ENCODE measurements at regions not wholly inside any gene's neighbourhood (a gene's known extent, or its start where the extent isn't known, plus 50 kb on each side); places are given as distances from the start of the nearest gene placed in this dataset.

DNA sequence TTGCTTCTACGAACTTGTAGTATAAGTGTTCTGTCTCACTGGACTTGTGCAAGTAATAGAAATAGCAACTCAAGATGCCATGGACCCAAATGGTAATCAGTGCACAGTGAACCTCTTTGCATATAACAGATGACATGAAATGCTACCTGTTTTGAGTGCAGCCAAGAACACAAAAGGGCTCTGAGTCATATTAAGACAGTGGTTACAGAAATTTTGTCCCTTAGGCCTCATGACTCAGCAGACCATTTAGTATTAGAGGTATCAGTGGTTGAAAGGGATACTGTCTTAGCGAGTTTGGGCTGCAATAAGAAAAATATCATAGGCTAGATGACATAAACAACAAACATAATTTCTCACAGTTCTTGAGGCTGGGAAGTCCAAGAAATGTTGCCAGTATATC lies 502.9 kb upstream of the PCDH10 start:
- WGBS (ENCODE audit: low lambda C conversion rate, missing lambda C conversion rate), result 78% methylated on average over 2 of the region's 2 CpGs
- Histone ChIP-seq H3K4me2 (no peak overlapping the region), H2AFZ (no peak overlapping the region), H3K9me3 (ENCODE audit: low read depth) (no peaks in the 10 kb centered on the region), H3K36me3 (replicated peaks; ENCODE audit: insufficient read depth, low read depth) (no peaks in the 10 kb centered on the region), H4K20me1 (ENCODE audit: insufficient read depth, poor library complexity, severe bottlenecking) (no peaks in the 10 kb centered on the region), H3K27me3 (no peaks in the 10 kb centered on the region), H3K4me3 (no peak overlapping the region), H3K9me2 (replicated peaks; ENCODE audit: insufficient read depth) (no peaks in the 10 kb centered on the region), H3K27ac (no peak overlapping the region), H3K79me2 (no peaks in the 10 kb centered on the region), H3K4me1 (ENCODE audit: insufficient read depth) (no peaks in the 10 kb centered on the region)
- no peak for DNase-seq (ENCODE audit: low spot score)
- TF ChIP-seq EZH2 (IDR thresholded peaks at IDR 0.05; ENCODE audit: borderline replicate concordance), result no peak
- TF ChIP-seq, protein P1, sequence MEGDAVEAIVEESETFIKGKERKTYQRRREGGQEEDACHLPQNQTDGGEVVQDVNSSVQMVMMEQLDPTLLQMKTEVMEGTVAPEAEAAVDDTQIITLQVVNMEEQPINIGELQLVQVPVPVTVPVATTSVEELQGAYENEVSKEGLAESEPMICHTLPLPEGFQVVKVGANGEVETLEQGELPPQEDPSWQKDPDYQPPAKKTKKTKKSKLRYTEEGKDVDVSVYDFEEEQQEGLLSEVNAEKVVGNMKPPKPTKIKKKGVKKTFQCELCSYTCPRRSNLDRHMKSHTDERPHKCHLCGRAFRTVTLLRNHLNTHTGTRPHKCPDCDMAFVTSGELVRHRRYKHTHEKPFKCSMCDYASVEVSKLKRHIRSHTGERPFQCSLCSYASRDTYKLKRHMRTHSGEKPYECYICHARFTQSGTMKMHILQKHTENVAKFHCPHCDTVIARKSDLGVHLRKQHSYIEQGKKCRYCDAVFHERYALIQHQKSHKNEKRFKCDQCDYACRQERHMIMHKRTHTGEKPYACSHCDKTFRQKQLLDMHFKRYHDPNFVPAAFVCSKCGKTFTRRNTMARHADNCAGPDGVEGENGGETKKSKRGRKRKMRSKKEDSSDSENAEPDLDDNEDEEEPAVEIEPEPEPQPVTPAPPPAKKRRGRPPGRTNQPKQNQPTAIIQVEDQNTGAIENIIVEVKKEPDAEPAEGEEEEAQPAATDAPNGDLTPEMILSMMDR (IDR thresholded peaks at IDR 0.05; ENCODE audit: poor library complexity), result no peak
- no peak for TF ChIP-seq EZH2phosphoT487 (IDR thresholded peaks at IDR 0.05; ENCODE audit: low read depth, severe bottlenecking, unreplicated experiment)

DNA sequence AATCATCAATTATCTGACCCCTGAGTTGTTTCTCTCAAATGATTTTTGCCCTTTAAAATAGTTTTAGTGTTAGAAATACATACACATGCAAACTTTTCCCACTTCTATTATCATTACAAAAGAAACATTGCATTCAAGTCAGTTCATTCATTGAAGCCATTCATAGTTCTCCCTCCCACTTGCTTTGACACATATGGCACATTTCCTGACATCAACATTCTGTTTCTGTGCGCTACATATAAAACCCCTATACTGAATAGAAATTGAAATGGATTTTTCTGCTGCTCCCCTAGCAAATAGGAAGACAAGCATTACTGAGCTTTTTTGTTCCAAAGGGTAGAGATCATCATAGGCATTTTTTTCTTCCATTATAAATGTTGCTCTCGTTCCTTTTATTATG lies 497.9 kb upstream of the PCDH10 start:
- Histone ChIP-seq H3K27me3 (no peaks in the 10 kb centered on the region), H4K20me1 (ENCODE audit: insufficient read depth, poor library complexity, severe bottlenecking) (no peaks in the 10 kb centered on the region), H3K27ac (no peak overlapping the region), H3K36me3 (replicated peaks; ENCODE audit: insufficient read depth, low read depth) (no peaks in the 10 kb centered on the region), H3K9me2 (replicated peaks; ENCODE audit: insufficient read depth) (no peaks in the 10 kb centered on the region), H3K79me2 (no peaks in the 10 kb centered on the region), H3K4me1 (ENCODE audit: insufficient read depth) (no peaks in the 10 kb centered on the region), H3K9me3 (ENCODE audit: low read depth) (no peaks in the 10 kb centered on the region), H3K4me3 (no peak overlapping the region), H3K4me2 (no peak overlapping the region), H2AFZ (no peak overlapping the region)
- DNase-seq (ENCODE audit: low spot score), result no peak
- TF ChIP-seq EZH2 (IDR thresholded peaks at IDR 0.05; ENCODE audit: borderline replicate concordance) (no peak), EZH2phosphoT487 (IDR thresholded peaks at IDR 0.05; ENCODE audit: low read depth, severe bottlenecking, unreplicated experiment) (no peak)
- TF ChIP-seq, protein P1 (IDR thresholded peaks at IDR 0.05; ENCODE audit: poor library complexity), result no peak
- 91% methylated on average over 2 of the region's 2 CpGs for WGBS (ENCODE audit: low lambda C conversion rate, missing lambda C conversion rate)

DNA sequence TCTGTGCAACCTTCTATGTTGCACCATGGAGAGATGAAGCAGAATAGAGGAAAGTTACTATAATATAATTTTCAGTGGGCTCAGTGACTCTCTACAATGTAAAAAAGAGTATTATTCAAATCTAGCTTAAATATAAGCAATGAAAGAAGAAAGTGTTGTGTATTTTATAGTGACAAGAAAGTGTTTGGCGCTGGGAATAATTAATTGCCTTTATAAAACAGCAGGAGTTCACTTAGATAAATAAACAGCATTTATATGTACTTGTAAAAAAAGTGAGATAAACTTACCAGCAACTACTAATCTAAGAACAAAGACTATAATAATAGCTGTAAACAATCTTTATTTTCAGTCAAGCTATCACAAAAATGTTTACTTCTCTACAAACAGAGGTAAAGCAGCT lies 488.9 kb upstream of the PCDH10 start:
- Histone ChIP-seq H4K20me1 (ENCODE audit: insufficient read depth, poor library complexity, severe bottlenecking) (no peaks in the 10 kb centered on the region), H2AFZ (no peak overlapping the region), H3K9me2 (replicated peaks; ENCODE audit: insufficient read depth) (no peaks in the 10 kb centered on the region), H3K27me3 (no peaks in the 10 kb centered on the region), H3K4me3 (no peak overlapping the region), H3K4me1 (ENCODE audit: insufficient read depth) (no peaks in the 10 kb centered on the region), H3K9me3 (ENCODE audit: low read depth) (no peaks in the 10 kb centered on the region), H3K79me2 (no peaks in the 10 kb centered on the region), H3K4me2 (no peak overlapping the region), H3K36me3 (replicated peaks; ENCODE audit: insufficient read depth, low read depth) (no peaks in the 10 kb centered on the region), H3K27ac (no peak overlapping the region)
- TF ChIP-seq EZH2phosphoT487 (IDR thresholded peaks at IDR 0.05; ENCODE audit: low read depth, severe bottlenecking, unreplicated experiment) (no peak), EZH2 (IDR thresholded peaks at IDR 0.05; ENCODE audit: borderline replicate concordance) (no peak)
- TF ChIP-seq, protein P1 (IDR thresholded peaks at IDR 0.05; ENCODE audit: poor library complexity), result no peak
- no peak for DNase-seq (ENCODE audit: low spot score)
- WGBS (ENCODE audit: low lambda C conversion rate, missing lambda C conversion rate), result 52% methylated on average over 1 of the region's 1 CpG

DNA sequence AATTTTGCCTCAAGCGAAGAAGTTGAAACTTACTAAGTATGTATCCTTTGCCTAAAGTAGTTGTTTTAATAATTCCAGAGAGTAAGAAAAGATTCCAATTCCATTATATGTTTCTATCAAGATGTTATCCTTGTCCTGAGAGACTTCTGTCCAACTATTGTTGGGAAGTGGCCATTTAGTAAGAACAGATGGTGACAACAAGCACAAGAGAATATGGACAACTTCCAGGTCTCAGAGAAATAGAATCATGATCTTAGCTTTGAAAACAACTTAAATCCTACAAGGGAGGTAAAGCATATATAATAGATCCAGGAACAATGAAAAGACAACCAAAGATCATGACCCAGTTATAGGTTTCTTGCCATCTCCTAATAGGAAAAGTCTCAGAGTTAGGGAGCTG lies 486.6 kb upstream of the PCDH10 start:
- H2AFZ ChIP-seq, result no peak overlapping the region
- no peaks in the 10 kb centered on the region for H3K27me3 ChIP-seq
- no peaks in the 10 kb centered on the region for H3K36me3 ChIP-seq (replicated peaks; ENCODE audit: insufficient read depth, low read depth)
- no peak overlapping the region for H3K4me3 ChIP-seq
- no peaks in the 10 kb centered on the region for H3K9me2 ChIP-seq (replicated peaks; ENCODE audit: insufficient read depth)
- no peak for DNase-seq (ENCODE audit: low spot score)
- H3K79me2 ChIP-seq, result no peaks in the 10 kb centered on the region
- H4K20me1 ChIP-seq (ENCODE audit: insufficient read depth, poor library complexity, severe bottlenecking), result no peaks in the 10 kb centered on the region
- H3K4me1 ChIP-seq (ENCODE audit: insufficient read depth), result no peaks in the 10 kb centered on the region
- H3K27ac ChIP-seq, result no peak overlapping the region
- no peak overlapping the region for H3K4me2 ChIP-seq
- TF ChIP-seq, protein P1 (IDR thresholded peaks at IDR 0.05; ENCODE audit: poor library complexity), result no peak
- TF ChIP-seq EZH2phosphoT487 (IDR thresholded peaks at IDR 0.05; ENCODE audit: low read depth, severe bottlenecking, unreplicated experiment), result no peak
- TF ChIP-seq EZH2 (IDR thresholded peaks at IDR 0.05; ENCODE audit: borderline replicate concordance), result no peak
- H3K9me3 ChIP-seq (ENCODE audit: low read depth), result no peaks in the 10 kb centered on the region
- WGBS (ENCODE audit: low lambda C conversion rate, missing lambda C conversion rate), result 85% methylated on average over 1 of the region's 1 CpG
